MM.1S (cell line): ENCODE measurements at regions not wholly inside any gene's neighbourhood (a gene's known extent, or its start where the extent isn't known, plus 50 kb on each side); places are given as distances from the start of the nearest gene placed in this dataset.

Experiments
- EZH2 ChIP-seq: fragments of 300-600 bp; sonication (generic); optimal IDR thresholded peaks from 2 replicates; pipeline ENCODE3; 2017; ENCODE audit warnings: low read depth, mild to moderate bottlenecking, antibody characterized with exemption, low read length, mixed read lengths
- EZH2phosphoT487 ChIP-seq: fragments of 300-600 bp; sonication (generic); IDR thresholded peaks from 2 replicates; pipeline ENCODE4 v1.6.1; 2018; ENCODE audit warnings: antibody characterized with exemption, low read length
- TF ChIP-seq, protein P1 (sequence below): fragments of 300-600 bp; sonication (generic); IDR thresholded peaks from 2 replicates; pipeline ENCODE4 v1.5.1; 2016; ENCODE audit warnings: antibody characterized with exemption, low read length, mixed read lengths

- TF ChIP-seq, protein P1, sequence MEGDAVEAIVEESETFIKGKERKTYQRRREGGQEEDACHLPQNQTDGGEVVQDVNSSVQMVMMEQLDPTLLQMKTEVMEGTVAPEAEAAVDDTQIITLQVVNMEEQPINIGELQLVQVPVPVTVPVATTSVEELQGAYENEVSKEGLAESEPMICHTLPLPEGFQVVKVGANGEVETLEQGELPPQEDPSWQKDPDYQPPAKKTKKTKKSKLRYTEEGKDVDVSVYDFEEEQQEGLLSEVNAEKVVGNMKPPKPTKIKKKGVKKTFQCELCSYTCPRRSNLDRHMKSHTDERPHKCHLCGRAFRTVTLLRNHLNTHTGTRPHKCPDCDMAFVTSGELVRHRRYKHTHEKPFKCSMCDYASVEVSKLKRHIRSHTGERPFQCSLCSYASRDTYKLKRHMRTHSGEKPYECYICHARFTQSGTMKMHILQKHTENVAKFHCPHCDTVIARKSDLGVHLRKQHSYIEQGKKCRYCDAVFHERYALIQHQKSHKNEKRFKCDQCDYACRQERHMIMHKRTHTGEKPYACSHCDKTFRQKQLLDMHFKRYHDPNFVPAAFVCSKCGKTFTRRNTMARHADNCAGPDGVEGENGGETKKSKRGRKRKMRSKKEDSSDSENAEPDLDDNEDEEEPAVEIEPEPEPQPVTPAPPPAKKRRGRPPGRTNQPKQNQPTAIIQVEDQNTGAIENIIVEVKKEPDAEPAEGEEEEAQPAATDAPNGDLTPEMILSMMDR: no peak
- TF ChIP-seq EZH2phosphoT487: no peak
- TF ChIP-seq EZH2: no peak
Measured at GRCh38 chr9:108694170-108694569, 161.6 kb downstream of the ACTL7B start.
